HL-60 (cell line): ENCODE measurements at regions not wholly inside any gene's neighbourhood (a gene's known extent, or its start where the extent isn't known, plus 50 kb on each side); places are given as distances from the start of the nearest gene placed in this dataset.

Source experiments
- CTCF ChIP-seq: IDR thresholded peaks from one replicate; pipeline ENCODE4 v1.5.1; 2011; ENCODE audit warnings: low read length, control low read depth, inconsistent platforms; ENCODE audit not compliant: insufficient read depth
- POLR2AphosphoS5 ChIP-seq: IDR thresholded peaks from 2 replicates; pipeline ENCODE4 v1.6.1; 2012; ENCODE audit warnings: low read depth

- TF ChIP-seq CTCF (no peak), POLR2AphosphoS5 (no peak)
Measured at GRCh38 chr5:9699681-9700080, 69.5 kb upstream of the TAS2R1 start.
